Ascending aorta (tissue), 2 donors: ENCODE measurements at regions not wholly inside any gene's neighbourhood (a gene's known extent, or its start where the extent isn't known, plus 50 kb on each side); places are given as distances from the start of the nearest gene placed in this dataset.
"Not testable (repeated sequence)": the region's sequence is repeated elsewhere in the genome, so short reads cannot be mapped to it uniquely, and the experiment has no call there.

Experiments
- DNase-seq, 2 donors: peaks; one replicate each; pipeline ENCODE4 v3.0.0-alpha.2; 2019; ENCODE audit warnings: low spot score in 2 of 2
- H3K27ac ChIP-seq, 2 donors: fragments of 200-600 bp; sonication (generic); one replicate each; pipeline ENCODE4 v1.5.1; 2016 to 2017; ENCODE audit warnings: mild to moderate bottlenecking in 1 of 2
- H3K27me3 ChIP-seq: fragments of 200-600 bp; sonication (generic); one replicate; pipeline ENCODE4 v1.5.1; 2017
- H3K36me3 ChIP-seq, 2 donors: fragments of 200-600 bp; sonication (generic); one replicate each; pipeline ENCODE4 v1.5.1; 2016
- H3K4me1 ChIP-seq, 2 donors: fragments of 200-600 bp; sonication (generic); one replicate each; pipeline ENCODE4 v1.5.1; 2016 to 2017; ENCODE audit warnings: mild to moderate bottlenecking in 1 of 2
- H3K4me3 ChIP-seq, 2 donors: fragments of 200-600 bp; sonication (generic); one replicate each; pipeline ENCODE4 v1.5.1; 2016 to 2017; ENCODE audit warnings: mild to moderate bottlenecking in 1 of 2
- H3K9me3 ChIP-seq, 2 donors: fragments of 200-600 bp; sonication (generic); one replicate each; pipeline ENCODE4 v1.5.1; 2016
- intact Hi-C: fragments of 100-400 bp; cut with DNase I; formaldehyde crosslinking; loops from one replicate; pipeline ENCODE4 v1.15.1; 2023
- TF ChIP-seq, protein P1 (sequence below), 3 experiments: fragments of 200-600 bp in 2 of 3; fragments of 450-650 bp in 1 of 3; sonication (generic) in 2 of 3; IDR thresholded peaks; one replicate each; pipeline ENCODE4 v1.5.1; 2016 to 2019; ENCODE audit warnings: antibody characterized with exemption in 3 of 3, mild to moderate bottlenecking in 1 of 3, moderate library complexity in 1 of 3

- H3K27me3 ChIP-seq = no peaks in the 10 kb centered on the region
- no peaks in the 10 kb centered on the region for H3K9me3 ChIP-seq
- intact Hi-C loops = loop anchor here (10.0 kb wide), 1 partner anchor 96 kb away; no protein-coding TSS in a partner anchor
- DNase-seq = no peak
- TF ChIP-seq, protein P1, sequence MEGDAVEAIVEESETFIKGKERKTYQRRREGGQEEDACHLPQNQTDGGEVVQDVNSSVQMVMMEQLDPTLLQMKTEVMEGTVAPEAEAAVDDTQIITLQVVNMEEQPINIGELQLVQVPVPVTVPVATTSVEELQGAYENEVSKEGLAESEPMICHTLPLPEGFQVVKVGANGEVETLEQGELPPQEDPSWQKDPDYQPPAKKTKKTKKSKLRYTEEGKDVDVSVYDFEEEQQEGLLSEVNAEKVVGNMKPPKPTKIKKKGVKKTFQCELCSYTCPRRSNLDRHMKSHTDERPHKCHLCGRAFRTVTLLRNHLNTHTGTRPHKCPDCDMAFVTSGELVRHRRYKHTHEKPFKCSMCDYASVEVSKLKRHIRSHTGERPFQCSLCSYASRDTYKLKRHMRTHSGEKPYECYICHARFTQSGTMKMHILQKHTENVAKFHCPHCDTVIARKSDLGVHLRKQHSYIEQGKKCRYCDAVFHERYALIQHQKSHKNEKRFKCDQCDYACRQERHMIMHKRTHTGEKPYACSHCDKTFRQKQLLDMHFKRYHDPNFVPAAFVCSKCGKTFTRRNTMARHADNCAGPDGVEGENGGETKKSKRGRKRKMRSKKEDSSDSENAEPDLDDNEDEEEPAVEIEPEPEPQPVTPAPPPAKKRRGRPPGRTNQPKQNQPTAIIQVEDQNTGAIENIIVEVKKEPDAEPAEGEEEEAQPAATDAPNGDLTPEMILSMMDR (IDR thresholded peaks at IDR 0.05) = no peak
- no peaks in the 10 kb centered on the region for H3K36me3 ChIP-seq
- H3K4me1 ChIP-seq = no peaks in the 10 kb centered on the region
- H3K27ac ChIP-seq = no peak overlapping the region
- H3K4me3 ChIP-seq = no peak overlapping the region
These were observed 105.0 kb downstream of the BDH1 start for GRCh38 chr3:197450810-197451209.

- no peak overlapping the region for H3K4me3 ChIP-seq
- no peak for DNase-seq
- TF ChIP-seq, protein P1 (IDR thresholded peaks at IDR 0.05) = no peak
- no peaks in the 10 kb centered on the region for H3K9me3 ChIP-seq
- no peak overlapping the region for H3K27ac ChIP-seq
- intact Hi-C loops = loop anchor here (10.0 kb wide), 1 partner anchor 96 kb away; no protein-coding TSS in a partner anchor
- no peaks in the 10 kb centered on the region for H3K27me3 ChIP-seq
- H3K36me3 ChIP-seq = no peaks in the 10 kb centered on the region
- no peaks in the 10 kb centered on the region for H3K4me1 ChIP-seq
These were observed 105.5 kb downstream of the BDH1 start for GRCh38 chr3:197450308-197450707.

- intact Hi-C loops, H3K27ac ChIP-seq, DNase-seq, H3K9me3 ChIP-seq, H3K36me3 ChIP-seq, H3K4me3 ChIP-seq, H3K27me3 ChIP-seq, H3K4me1 ChIP-seq: not testable (repeated sequence)
These were observed 106.6 kb downstream of the BDH1 start for GRCh38 chr3:197449181-197449580.

DNA sequence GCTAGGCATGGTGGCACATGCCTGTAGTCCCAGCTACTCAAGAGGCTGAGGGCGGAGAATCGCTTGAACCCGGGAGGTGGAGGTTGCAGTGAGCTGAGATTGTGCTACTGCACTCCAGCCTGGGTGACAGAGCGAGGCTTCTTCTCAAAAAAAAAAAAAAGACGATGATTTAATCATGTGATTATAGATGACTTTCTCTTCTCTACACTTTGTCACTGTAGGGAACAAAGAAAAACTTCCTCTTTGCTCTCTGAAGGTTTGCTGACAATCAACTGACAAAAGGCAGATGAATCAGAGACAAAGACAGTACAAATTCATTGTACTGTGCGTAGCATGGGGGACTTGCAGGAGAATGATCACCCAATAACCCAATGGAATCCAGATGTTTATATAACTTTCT is 108.0 kb downstream of the BDH1 start:
- H3K4me1 ChIP-seq, intact Hi-C loops, H3K36me3 ChIP-seq, DNase-seq, H3K27ac ChIP-seq, H3K9me3 ChIP-seq, H3K27me3 ChIP-seq, H3K4me3 ChIP-seq: not testable (repeated sequence)

- TF ChIP-seq, protein P1 (IDR thresholded peaks at IDR 0.05) = no peak
- Histone ChIP-seq H3K36me3 (no peaks in the 10 kb centered on the region), H3K4me3 (no peak overlapping the region), H3K27me3 (no peaks in the 10 kb centered on the region), H3K27ac (no peak overlapping the region), H3K4me1 (no peaks in the 10 kb centered on the region), H3K9me3 (no peaks in the 10 kb centered on the region)
- intact Hi-C loops = no loop called here
- no peak for DNase-seq
These were observed 108.7 kb downstream of the BDH1 start for GRCh38 chr3:197447057-197447456.

- intact Hi-C loops = no loop called here
- Histone ChIP-seq H3K4me3 (no peak overlapping the region), H3K27me3 (no peaks in the 10 kb centered on the region), H3K27ac (no peak overlapping the region), H3K36me3 (no peaks in the 10 kb centered on the region), H3K4me1 (no peaks in the 10 kb centered on the region), H3K9me3 (no peaks in the 10 kb centered on the region)
- TF ChIP-seq, protein P1 (IDR thresholded peaks at IDR 0.05) = no peak
- no peak for DNase-seq
These were observed 109.1 kb downstream of the BDH1 start for GRCh38 chr3:197446700-197447056.
